Retinal pigment epithelial cell (primary cell): ENCODE measurements at regions not wholly inside any gene's neighbourhood (a gene's known extent, or its start where the extent isn't known, plus 50 kb on each side); places are given as distances from the start of the nearest gene placed in this dataset.

Source experiments
- DNase-seq: peaks from one replicate; pipeline ENCODE4 v3.0.0-alpha.2; 2010; ENCODE audit warnings: low read depth
- H3K4me3 ChIP-seq: 2 replicates; pipeline ENCODE4 v1.5.1; 2011; ENCODE audit warnings: mild to moderate bottlenecking, low read length, control low read depth, moderate library complexity
- CTCF ChIP-seq: conservative IDR thresholded peaks from 2 replicates; pipeline ENCODE4 v1.5.1; 2011; ENCODE audit warnings: low read depth, low read length, control low read depth, inconsistent platforms

- no peak for TF ChIP-seq CTCF
- no peak for DNase-seq
Observed at GRCh38 chr15:94177112-94177511, 54.2 kb upstream of the MCTP2 start.

GRCh38 chr15:94175420-94175819 lies 55.9 kb upstream of the MCTP2 start:
- DNase-seq = no peak
- TF ChIP-seq CTCF = no peak
- no peak overlapping the region for H3K4me3 ChIP-seq

More at GRCh38 chr15:94177112-94177511, 54.2 kb upstream of the MCTP2 start:
- H3K4me3 ChIP-seq = no peak overlapping the region

- no peak for TF ChIP-seq CTCF
- no peak for DNase-seq
- no peak overlapping the region for H3K4me3 ChIP-seq
Observed at GRCh38 chr15:94174399-94174802, 57.0 kb upstream of the MCTP2 start.

- DNase-seq = no peak
- peak; percentile 16 for TF ChIP-seq CTCF
- H3K4me3 ChIP-seq = no peak overlapping the region
Observed at GRCh38 chr15:94168250-94168649, 63.1 kb upstream of the MCTP2 start.

GRCh38 chr15:94164971-94165370 lies 66.4 kb upstream of the MCTP2 start:
- H3K4me3 ChIP-seq = no peak overlapping the region
- no peak for DNase-seq
- no peak for TF ChIP-seq CTCF

GRCh38 chr15:94164202-94164807 lies 67.1 kb upstream of the MCTP2 start:
- peak; percentile 72 for TF ChIP-seq CTCF
- DNase-seq = no peak
- H3K4me3 ChIP-seq = no peak overlapping the region

- TF ChIP-seq CTCF = no peak
- DNase-seq = no peak
- no peak overlapping the region for H3K4me3 ChIP-seq
Observed at GRCh38 chr15:94162939-94163338, 68.4 kb upstream of the MCTP2 start.
